ENCODE measurements at regions not wholly inside any gene's neighbourhood (a gene's known extent, or its start where the extent isn't known, plus 50 kb on each side); places are given as distances from the start of the nearest gene placed in this dataset.

DNA sequence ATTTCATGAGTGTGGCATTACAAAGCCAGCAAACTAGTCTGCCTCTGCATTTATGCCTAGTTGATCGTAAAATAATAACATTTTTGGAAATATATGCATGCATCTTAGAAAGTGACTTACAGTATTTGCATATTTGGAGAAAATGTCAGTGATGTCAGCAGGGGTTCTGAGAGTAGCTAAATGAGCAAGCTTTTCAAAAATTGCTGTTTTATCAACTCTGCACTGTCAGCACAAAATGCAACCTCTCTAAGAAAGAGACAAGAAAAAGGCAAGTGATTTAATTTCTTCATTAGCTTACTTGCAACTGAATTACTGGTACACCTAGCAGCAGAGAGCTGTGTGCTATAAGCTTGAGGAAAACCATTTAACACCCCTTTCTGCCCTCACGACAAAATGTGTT lies 632.5 kb upstream of the MMS22L start:
- TF ChIP-seq, protein P1, sequence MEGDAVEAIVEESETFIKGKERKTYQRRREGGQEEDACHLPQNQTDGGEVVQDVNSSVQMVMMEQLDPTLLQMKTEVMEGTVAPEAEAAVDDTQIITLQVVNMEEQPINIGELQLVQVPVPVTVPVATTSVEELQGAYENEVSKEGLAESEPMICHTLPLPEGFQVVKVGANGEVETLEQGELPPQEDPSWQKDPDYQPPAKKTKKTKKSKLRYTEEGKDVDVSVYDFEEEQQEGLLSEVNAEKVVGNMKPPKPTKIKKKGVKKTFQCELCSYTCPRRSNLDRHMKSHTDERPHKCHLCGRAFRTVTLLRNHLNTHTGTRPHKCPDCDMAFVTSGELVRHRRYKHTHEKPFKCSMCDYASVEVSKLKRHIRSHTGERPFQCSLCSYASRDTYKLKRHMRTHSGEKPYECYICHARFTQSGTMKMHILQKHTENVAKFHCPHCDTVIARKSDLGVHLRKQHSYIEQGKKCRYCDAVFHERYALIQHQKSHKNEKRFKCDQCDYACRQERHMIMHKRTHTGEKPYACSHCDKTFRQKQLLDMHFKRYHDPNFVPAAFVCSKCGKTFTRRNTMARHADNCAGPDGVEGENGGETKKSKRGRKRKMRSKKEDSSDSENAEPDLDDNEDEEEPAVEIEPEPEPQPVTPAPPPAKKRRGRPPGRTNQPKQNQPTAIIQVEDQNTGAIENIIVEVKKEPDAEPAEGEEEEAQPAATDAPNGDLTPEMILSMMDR (IDR thresholded peaks at IDR 0.05; ENCODE audit: insufficient read depth, low read length), result no peak
- no peak for TF ChIP-seq SPI1 (IDR thresholded peaks at IDR 0.05; ENCODE audit: borderline replicate concordance, low read depth)
- no peak for TF ChIP-seq GABPA (IDR thresholded peaks at IDR 0.05; ENCODE audit: low read depth)
- TF ChIP-seq POLR2AphosphoS5 (IDR thresholded peaks at IDR 0.05; ENCODE audit: low read depth), result no peak

Data from HL-60 (cell line).